ENCODE measurements at regions not wholly inside any gene's neighbourhood (a gene's known extent, or its start where the extent isn't known, plus 50 kb on each side); places are given as distances from the start of the nearest gene placed in this dataset.

DNA sequence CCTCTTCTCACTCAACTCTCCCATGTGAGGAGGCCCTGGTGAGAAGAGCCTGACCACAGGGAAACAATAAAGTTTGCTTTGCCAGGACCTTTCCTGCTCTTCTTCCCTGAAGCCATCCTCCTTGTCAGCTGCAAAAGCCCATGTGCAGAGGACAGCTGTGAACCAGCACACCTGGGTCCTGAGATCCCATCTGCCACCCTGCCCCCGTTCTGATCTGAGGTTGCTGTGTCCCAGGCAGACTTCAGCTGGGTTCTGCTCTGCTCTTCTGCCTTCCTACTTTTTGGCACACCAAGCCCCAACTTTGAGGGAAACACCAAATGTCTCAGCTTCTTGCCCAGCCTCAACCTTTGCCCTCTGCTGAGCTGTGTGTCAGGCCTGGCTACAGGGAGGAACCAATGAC, 595.1 kb upstream of the ARPP21 start:
- TF ChIP-seq, protein P1, sequence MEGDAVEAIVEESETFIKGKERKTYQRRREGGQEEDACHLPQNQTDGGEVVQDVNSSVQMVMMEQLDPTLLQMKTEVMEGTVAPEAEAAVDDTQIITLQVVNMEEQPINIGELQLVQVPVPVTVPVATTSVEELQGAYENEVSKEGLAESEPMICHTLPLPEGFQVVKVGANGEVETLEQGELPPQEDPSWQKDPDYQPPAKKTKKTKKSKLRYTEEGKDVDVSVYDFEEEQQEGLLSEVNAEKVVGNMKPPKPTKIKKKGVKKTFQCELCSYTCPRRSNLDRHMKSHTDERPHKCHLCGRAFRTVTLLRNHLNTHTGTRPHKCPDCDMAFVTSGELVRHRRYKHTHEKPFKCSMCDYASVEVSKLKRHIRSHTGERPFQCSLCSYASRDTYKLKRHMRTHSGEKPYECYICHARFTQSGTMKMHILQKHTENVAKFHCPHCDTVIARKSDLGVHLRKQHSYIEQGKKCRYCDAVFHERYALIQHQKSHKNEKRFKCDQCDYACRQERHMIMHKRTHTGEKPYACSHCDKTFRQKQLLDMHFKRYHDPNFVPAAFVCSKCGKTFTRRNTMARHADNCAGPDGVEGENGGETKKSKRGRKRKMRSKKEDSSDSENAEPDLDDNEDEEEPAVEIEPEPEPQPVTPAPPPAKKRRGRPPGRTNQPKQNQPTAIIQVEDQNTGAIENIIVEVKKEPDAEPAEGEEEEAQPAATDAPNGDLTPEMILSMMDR (IDR thresholded peaks at IDR 0.05; ENCODE audit: low read depth, low read length) = no peak
- TF ChIP-seq POLR2A (IDR thresholded peaks at IDR 0.05; ENCODE audit: extremely low read depth, insufficient read length) = no peak
